ENCODE measurements at regions not wholly inside any gene's neighbourhood (a gene's known extent, or its start where the extent isn't known, plus 50 kb on each side); places are given as distances from the start of the nearest gene placed in this dataset.

DNA sequence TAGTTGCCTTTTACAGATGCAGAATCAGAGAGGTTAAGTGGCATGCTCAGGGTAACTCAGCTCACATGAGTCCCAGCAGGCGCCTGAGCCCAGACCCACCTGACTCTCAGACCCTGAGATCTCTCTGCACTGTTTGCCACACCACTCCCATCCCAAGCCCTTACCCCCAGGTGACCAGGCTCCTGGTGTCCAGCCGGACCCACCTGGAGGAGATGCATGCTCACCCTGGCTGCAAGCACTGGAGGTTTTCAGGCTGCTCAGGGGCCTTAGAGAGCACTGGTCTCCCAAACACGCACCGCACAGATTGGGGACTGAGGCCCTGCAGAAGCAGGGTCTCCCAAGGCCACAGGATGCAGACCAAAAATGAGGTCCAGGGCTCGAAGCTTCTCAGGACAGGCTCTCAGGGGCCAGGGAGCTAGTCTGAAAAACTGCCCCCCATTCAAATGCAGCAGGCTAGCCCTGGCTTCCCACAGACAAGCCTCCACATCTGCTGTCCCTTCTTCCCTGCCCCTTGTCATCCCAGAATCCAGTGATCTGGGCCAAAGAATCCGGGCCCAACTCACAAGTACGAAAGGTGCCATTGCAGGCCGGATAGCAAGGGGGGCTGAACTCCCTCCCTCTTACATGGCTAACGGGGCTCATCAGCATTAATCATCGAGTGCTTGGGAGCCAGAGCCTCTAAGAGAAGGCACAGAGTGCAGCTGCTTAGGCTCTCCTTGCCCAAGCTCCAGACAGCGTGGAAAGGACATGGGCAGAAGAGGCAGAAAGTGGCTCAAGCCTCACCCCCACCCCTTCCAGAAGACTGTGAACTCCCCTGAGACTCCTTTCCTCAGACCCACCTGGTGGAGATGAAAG lies 90.2 kb upstream of the PRR20G start:
- TF ChIP-seq, protein P1, sequence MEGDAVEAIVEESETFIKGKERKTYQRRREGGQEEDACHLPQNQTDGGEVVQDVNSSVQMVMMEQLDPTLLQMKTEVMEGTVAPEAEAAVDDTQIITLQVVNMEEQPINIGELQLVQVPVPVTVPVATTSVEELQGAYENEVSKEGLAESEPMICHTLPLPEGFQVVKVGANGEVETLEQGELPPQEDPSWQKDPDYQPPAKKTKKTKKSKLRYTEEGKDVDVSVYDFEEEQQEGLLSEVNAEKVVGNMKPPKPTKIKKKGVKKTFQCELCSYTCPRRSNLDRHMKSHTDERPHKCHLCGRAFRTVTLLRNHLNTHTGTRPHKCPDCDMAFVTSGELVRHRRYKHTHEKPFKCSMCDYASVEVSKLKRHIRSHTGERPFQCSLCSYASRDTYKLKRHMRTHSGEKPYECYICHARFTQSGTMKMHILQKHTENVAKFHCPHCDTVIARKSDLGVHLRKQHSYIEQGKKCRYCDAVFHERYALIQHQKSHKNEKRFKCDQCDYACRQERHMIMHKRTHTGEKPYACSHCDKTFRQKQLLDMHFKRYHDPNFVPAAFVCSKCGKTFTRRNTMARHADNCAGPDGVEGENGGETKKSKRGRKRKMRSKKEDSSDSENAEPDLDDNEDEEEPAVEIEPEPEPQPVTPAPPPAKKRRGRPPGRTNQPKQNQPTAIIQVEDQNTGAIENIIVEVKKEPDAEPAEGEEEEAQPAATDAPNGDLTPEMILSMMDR (IDR thresholded peaks at IDR 0.05): no peak
- TF ChIP-seq POLR2A (IDR thresholded peaks at IDR 0.05) (no peak), POLR2AphosphoS5 (IDR thresholded peaks at IDR 0.05) (no peak), EP300 (IDR thresholded peaks at IDR 0.05) (no peak)

Measured in gastroesophageal sphincter (tissue), 3 donors.